ENCODE measurements at regions not wholly inside any gene's neighbourhood (a gene's known extent, or its start where the extent isn't known, plus 50 kb on each side); places are given as distances from the start of the nearest gene placed in this dataset.

DNA sequence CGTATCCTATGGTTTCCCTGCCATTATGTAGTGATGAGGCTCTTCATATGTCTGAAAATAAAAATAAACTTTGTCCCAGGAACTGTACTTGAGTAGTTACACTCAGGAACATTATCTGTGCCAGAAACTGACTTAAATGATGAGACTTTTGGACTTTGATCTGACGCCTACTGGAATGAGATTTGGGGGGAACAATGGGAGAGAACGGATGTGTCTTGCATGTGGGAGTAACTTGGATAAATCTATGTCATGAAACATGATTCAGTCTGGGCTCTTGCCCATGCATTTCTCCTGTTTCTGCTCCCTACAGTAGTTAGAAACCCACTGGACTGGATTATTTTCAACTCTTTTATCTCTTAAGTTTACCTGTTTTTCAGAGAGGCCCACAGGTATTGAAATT, 2351.4 kb downstream of the PCDH7 start:
- TF ChIP-seq, protein P1, sequence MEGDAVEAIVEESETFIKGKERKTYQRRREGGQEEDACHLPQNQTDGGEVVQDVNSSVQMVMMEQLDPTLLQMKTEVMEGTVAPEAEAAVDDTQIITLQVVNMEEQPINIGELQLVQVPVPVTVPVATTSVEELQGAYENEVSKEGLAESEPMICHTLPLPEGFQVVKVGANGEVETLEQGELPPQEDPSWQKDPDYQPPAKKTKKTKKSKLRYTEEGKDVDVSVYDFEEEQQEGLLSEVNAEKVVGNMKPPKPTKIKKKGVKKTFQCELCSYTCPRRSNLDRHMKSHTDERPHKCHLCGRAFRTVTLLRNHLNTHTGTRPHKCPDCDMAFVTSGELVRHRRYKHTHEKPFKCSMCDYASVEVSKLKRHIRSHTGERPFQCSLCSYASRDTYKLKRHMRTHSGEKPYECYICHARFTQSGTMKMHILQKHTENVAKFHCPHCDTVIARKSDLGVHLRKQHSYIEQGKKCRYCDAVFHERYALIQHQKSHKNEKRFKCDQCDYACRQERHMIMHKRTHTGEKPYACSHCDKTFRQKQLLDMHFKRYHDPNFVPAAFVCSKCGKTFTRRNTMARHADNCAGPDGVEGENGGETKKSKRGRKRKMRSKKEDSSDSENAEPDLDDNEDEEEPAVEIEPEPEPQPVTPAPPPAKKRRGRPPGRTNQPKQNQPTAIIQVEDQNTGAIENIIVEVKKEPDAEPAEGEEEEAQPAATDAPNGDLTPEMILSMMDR (IDR thresholded peaks at IDR 0.05; ENCODE audit: low read length): no peak
- TF ChIP-seq EZH2 (IDR thresholded peaks at IDR 0.05; ENCODE audit: borderline replicate concordance, low read length): no peak

Data from OCI-LY1 (cell line).